Ovary (tissue), 7 donors: ENCODE measurements at regions not wholly inside any gene's neighbourhood (a gene's known extent, or its start where the extent isn't known, plus 50 kb on each side); places are given as distances from the start of the nearest gene placed in this dataset.

Experiments
- DNase-seq, 5 donors: peaks; one replicate each; pipeline ENCODE4 v3.0.0-alpha.2; 2019 to 2020
- H3K27ac ChIP-seq, 2 donors: fragments of 200-600 bp; one replicate each; pipeline versions ENCODE4 v1.5.1 to v1.8.0; 2019 to 2022
- H3K27me3 ChIP-seq: fragments of 200-600 bp; one replicate; pipeline ENCODE4 v1.8.0; 2022
- H3K36me3 ChIP-seq: fragments of 200-600 bp; sonication (generic); one replicate; pipeline ENCODE4 v1.5.1; 2019
- H3K4me1 ChIP-seq: one replicate; pipeline ENCODE4 v1.8.1; 2013; ENCODE audit warnings: mild to moderate bottlenecking, moderate library complexity; ENCODE audit not compliant: insufficient read depth
- H3K4me3 ChIP-seq: fragments of 200-600 bp; sonication (generic); one replicate; pipeline ENCODE4 v1.5.1; 2017
- H3K9me3 ChIP-seq, 2 donors: fragments of 200-600 bp in 1 of 2; sonication (generic) in 1 of 2; one replicate each; pipeline versions ENCODE4 v1.5.1 to v1.8.1; 2013 to 2019; ENCODE audit warnings: mild to moderate bottlenecking in 1 of 2, moderate library complexity in 1 of 2
- CTCF ChIP-seq, 3 donors: fragments of 450-650 bp in 2 of 3; fragments of 200-600 bp in 1 of 3; IDR thresholded peaks; one replicate each; pipeline versions ENCODE4 v1.5.1 to v1.8.0; 2016 to 2022; ENCODE audit warnings: antibody characterized with exemption in 3 of 3, mild to moderate bottlenecking in 1 of 3
- EP300 ChIP-seq: sonication (generic); formaldehyde crosslinking; IDR thresholded peaks from one replicate; pipeline ENCODE4 v1.6.1; 2017; ENCODE audit warnings: antibody characterized with exemption
- POLR2A ChIP-seq: fragments of 450-650 bp; IDR thresholded peaks from one replicate; pipeline ENCODE4 v1.6.1; 2017; ENCODE audit warnings: antibody characterized with exemption, mild to moderate bottlenecking, moderate library complexity
- WGBS, 3 donors: extraction: QIAGEN DNeasy Blood & Tissue Kit in 1 of 3; methylation state at CpG; one replicate each; pipeline versions ENCODE4 v1.1.5 to v1.1.7; 2013 to 2017; 5-methylcytosine and 5-hydroxymethylcytosine counted together
- intact Hi-C, 4 donors: fragments of 100-400 bp; cut with DNase I; formaldehyde crosslinking; loops; one replicate each; pipeline versions ENCODE4 v1.11.0 to v1.15.1; 2022 to 2023
- donor health status: DM: no; HTN: no; CAD: no; lungs with moderate emphysema.
- donor health status: DM: no; HTN: no; CAD: no.
- donor health status: Bipolar disorder and iron deficiency.
- donor health status: DM: no; HTN: no; CAD: no.
- donor health status: DM: yes; HTN: yes; CAD: no.

GRCh38 chr9:73357607-73358006, 205.9 kb downstream of the ANXA1 start:
- no peak for TF ChIP-seq EP300
- no peak for TF ChIP-seq CTCF (IDR thresholded peaks at IDR 0.05)
- TF ChIP-seq POLR2A, result no peak
- H3K4me3 ChIP-seq, result no peak overlapping the region
- no peaks in the 10 kb centered on the region for H3K27me3 ChIP-seq
- H3K4me1 ChIP-seq, result no peaks in the 10 kb centered on the region
- H3K9me3 ChIP-seq, result no peaks in the 10 kb centered on the region
- no peak overlapping the region for H3K27ac ChIP-seq
- no peak for DNase-seq
- intact Hi-C loops, result no loop called here
- 6 to 17% (median 9%) methylated on average over 3 of the region's 3 CpGs for WGBS, 3 donors
- no peaks in the 10 kb centered on the region for H3K36me3 ChIP-seq

- Histone ChIP-seq H3K4me1 (no peaks in the 10 kb centered on the region), H3K36me3 (no peaks in the 10 kb centered on the region), H3K9me3 (no peaks in the 10 kb centered on the region), H3K4me3 (no peak overlapping the region), H3K27ac (no peak overlapping the region), H3K27me3 (no peaks in the 10 kb centered on the region)
- intact Hi-C loops, result no loop called here
- DNase-seq, result no peak
- no peak for TF ChIP-seq EP300
- no peak for TF ChIP-seq POLR2A
- no peak for TF ChIP-seq CTCF (IDR thresholded peaks at IDR 0.05)
- 26 to 41% (median 40%) methylated on average over 1 of the region's 1 CpG for WGBS, 3 donors
Measured at GRCh38 chr9:73370053-73370452, 218.4 kb downstream of the ANXA1 start.

- Histone ChIP-seq H3K27ac (no peak overlapping the region), H3K4me1 (no peaks in the 10 kb centered on the region), H3K36me3 (no peaks in the 10 kb centered on the region), H3K4me3 (no peak overlapping the region), H3K27me3 (no peaks in the 10 kb centered on the region), H3K9me3 (no peaks in the 10 kb centered on the region)
- 26 to 50% (median 48%) methylated on average over 2 of the region's 2 CpGs for WGBS, 3 donors
- intact Hi-C loops, result no loop called here
- DNase-seq, result no peak
- TF ChIP-seq POLR2A (no peak), EP300 (no peak), CTCF (IDR thresholded peaks at IDR 0.05) (no peak)
Measured at GRCh38 chr9:73371801-73372200, 220.1 kb downstream of the ANXA1 start.

GRCh38 chr9:73380411-73380810, 228.7 kb downstream of the ANXA1 start:
- no peaks in the 10 kb centered on the region for H3K27me3 ChIP-seq
- no peak overlapping the region for H3K4me3 ChIP-seq
- intact Hi-C loops, result no loop called here
- no peaks in the 10 kb centered on the region for H3K9me3 ChIP-seq
- TF ChIP-seq POLR2A (no peak), EP300 (no peak), CTCF (IDR thresholded peaks at IDR 0.05) (no peak)
- no peaks in the 10 kb centered on the region for H3K36me3 ChIP-seq
- DNase-seq, result no peak
- H3K4me1 ChIP-seq, result no peaks in the 10 kb centered on the region
- 63 to 74% (median 70%) methylated on average over 3 of the region's 3 CpGs for WGBS, 3 donors
- no peak overlapping the region for H3K27ac ChIP-seq
